ENCODE measurements at regions not wholly inside any gene's neighbourhood (a gene's known extent, or its start where the extent isn't known, plus 50 kb on each side); places are given as distances from the start of the nearest gene placed in this dataset.
"Not testable (repeated sequence)": the region's sequence is repeated elsewhere in the genome, so short reads cannot be mapped to it uniquely, and the experiment has no call there.

DNA sequence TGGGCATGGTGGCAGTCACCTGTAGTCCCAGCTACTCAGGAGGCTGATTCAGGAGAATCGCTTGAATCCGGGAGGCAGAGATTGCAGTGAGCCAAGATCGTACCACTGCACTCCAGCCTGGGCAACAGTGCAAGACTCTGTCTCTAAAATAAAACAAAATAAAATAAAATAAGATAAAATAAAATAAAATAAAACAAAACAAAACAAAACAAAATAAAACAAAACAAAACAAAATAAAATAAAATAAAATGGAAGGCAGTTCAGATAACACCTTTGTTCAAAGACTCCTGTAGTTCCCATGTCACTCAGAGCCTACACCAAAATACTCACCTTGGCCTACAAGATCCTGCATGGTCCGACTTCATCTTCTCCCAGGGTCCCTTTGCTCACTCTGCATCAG lies 61.3 kb downstream of the SYF2 start:
- H3K9me3 Mint-ChIP-seq; H3K4me1 Mint-ChIP-seq; ATAC-seq (replicated peaks; ENCODE audit: extremely low read depth, poor library complexity, severe bottlenecking); DNase-seq (ENCODE audit: low spot score in 2 of 2); H3K27ac Mint-ChIP-seq (ENCODE audit: low read depth); H3K27me3 Mint-ChIP-seq; H3K36me3 Mint-ChIP-seq (ENCODE audit: insufficient read depth); H3K4me3 Mint-ChIP-seq: not testable (repeated sequence)

DNA sequence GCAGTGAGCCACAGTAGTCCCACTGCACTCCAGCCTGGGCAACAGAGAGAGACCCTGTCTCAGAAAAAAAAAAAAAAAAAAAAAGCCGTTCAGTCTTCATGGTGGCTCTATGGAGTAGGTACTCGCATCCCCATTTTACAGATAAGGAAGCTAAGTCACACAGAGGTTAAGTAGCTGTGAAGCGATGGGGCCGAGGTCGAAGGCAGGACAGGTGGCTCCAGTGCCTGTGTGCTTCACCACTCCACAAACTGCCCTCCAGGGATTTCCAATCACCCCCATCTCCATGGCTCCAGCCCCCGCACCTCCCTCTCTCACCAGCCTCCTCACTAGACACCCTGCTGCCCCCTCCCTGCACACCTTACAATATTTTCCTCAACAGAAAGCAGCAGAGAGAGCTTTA lies 61.9 kb downstream of the SYF2 start:
- DNase-seq (ENCODE audit: low spot score in 2 of 2) (no peak), ATAC-seq (replicated peaks; ENCODE audit: extremely low read depth, poor library complexity, severe bottlenecking) (no peak)
- Mint-ChIP-seq H3K27me3 (no peaks in the 10 kb centered on the region), H3K9me3 (peaks cover 6% of the 10 kb centered on the region), H3K4me1 (no peaks in the 10 kb centered on the region), H3K4me3 (no peak overlapping the region), H3K27ac (ENCODE audit: low read depth) (no peak overlapping the region), H3K36me3 (ENCODE audit: insufficient read depth) (no peaks in the 10 kb centered on the region)

DNA sequence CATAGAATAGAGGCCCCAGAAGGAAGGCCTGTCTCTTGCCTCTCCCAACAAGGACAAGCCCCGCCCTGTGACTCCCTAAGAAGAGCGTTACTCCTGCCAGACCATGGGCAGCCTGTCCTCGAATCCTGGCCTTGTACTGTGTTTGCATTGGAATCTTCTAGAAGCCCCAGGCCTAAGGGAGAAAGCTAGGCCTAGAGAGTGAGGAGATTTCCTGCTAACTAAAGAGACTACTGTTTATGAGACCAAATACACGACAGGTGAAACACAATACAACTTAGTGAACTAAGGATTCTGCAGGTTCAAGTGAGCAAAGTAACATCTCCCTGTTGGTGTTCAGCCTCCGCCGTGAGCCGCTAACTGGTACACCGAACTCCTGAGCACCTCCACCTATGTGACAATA lies 62.7 kb downstream of the SYF2 start:
- Mint-ChIP-seq H3K4me3 (no peak overlapping the region), H3K27me3 (no peaks in the 10 kb centered on the region), H3K27ac (ENCODE audit: low read depth) (no peak overlapping the region), H3K9me3 (peaks cover 6% of the 10 kb centered on the region), H3K36me3 (ENCODE audit: insufficient read depth) (no peaks in the 10 kb centered on the region), H3K4me1 (no peaks in the 10 kb centered on the region)
- DNase-seq (ENCODE audit: low spot score in 2 of 2) (no peak), ATAC-seq (replicated peaks; ENCODE audit: extremely low read depth, poor library complexity, severe bottlenecking) (no peak)

DNA sequence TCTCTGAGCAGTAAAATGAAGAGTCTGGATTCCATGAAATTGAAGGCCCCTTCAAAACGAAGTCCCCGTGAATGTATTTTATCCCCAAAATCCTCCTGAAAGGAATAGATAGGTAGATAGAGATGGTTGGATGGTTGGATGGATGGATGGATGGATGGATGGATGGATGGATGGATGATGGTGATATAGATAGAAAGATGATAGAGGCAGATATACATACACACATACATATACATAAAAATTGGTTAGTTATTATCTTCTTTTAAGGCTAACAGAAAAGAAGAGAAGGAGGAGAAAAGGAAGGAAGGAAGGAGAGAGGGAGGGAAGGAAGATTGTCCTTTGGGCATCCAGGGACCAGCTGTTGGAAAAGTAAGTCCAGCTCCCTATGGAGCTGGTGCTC lies 63.1 kb downstream of the SYF2 start:
- no peak overlapping the region for H3K27ac Mint-ChIP-seq (ENCODE audit: low read depth)
- no peak for ATAC-seq (replicated peaks; ENCODE audit: extremely low read depth, poor library complexity, severe bottlenecking)
- H3K27me3 Mint-ChIP-seq = no peaks in the 10 kb centered on the region
- H3K4me1 Mint-ChIP-seq = no peaks in the 10 kb centered on the region
- no peak for DNase-seq (ENCODE audit: low spot score in 2 of 2)
- no peak overlapping the region for H3K4me3 Mint-ChIP-seq
- H3K9me3 Mint-ChIP-seq = peaks cover 6% of the 10 kb centered on the region
- no peaks in the 10 kb centered on the region for H3K36me3 Mint-ChIP-seq (ENCODE audit: insufficient read depth)

DNA sequence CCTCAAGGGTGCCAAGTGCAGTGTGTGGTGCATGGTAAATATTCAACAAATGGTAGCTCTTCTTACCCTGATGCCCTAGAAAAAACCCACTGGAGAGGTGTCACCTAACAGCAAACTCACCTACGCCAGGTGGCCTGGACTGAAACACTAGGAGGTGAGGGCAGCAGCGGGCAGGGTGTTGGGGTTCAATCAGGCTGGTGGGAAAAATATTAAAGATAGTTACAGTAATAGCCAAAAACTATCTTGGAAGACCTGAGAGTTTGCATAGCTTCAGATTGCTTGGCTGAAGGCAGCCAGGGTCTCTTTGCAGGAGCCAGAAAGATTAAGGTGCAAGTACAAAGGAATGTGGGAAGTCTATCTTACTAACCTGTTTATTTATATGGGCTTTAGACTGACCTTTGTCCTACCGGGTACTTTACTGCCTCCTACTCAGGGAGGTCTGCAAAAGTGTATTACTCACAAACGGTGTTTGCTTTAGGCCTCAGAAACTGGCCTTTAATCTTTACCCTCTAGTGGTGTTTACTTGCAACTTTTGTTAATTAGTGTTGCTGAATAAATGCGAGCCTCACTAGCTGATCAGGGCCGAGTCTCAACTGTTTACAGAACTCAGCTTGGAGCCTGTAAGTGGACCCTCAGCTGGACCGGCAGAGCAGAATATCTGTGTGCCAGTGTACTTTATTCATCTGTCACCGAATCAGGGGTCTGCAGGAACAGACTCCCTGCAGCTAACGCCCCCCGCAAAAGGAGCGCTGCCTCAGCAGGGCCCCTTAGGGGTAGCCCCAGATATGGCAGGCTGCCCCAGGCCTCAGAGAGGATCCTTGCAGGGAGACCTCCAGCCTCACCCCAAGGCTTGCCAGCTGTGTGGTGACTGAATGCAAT lies 63.9 kb downstream of the SYF2 start:
- Mint-ChIP-seq H3K27me3 (no peaks in the 10 kb centered on the region), H3K4me1 (no peaks in the 10 kb centered on the region), H3K4me3 (no peak overlapping the region), H3K27ac (ENCODE audit: low read depth) (no peak overlapping the region), H3K9me3 (peaks cover 6% of the 10 kb centered on the region), H3K36me3 (ENCODE audit: insufficient read depth) (no peaks in the 10 kb centered on the region)
- DNase-seq (ENCODE audit: low spot score in 2 of 2) = no peak
- no peak for ATAC-seq (replicated peaks; ENCODE audit: extremely low read depth, poor library complexity, severe bottlenecking)

DNA sequence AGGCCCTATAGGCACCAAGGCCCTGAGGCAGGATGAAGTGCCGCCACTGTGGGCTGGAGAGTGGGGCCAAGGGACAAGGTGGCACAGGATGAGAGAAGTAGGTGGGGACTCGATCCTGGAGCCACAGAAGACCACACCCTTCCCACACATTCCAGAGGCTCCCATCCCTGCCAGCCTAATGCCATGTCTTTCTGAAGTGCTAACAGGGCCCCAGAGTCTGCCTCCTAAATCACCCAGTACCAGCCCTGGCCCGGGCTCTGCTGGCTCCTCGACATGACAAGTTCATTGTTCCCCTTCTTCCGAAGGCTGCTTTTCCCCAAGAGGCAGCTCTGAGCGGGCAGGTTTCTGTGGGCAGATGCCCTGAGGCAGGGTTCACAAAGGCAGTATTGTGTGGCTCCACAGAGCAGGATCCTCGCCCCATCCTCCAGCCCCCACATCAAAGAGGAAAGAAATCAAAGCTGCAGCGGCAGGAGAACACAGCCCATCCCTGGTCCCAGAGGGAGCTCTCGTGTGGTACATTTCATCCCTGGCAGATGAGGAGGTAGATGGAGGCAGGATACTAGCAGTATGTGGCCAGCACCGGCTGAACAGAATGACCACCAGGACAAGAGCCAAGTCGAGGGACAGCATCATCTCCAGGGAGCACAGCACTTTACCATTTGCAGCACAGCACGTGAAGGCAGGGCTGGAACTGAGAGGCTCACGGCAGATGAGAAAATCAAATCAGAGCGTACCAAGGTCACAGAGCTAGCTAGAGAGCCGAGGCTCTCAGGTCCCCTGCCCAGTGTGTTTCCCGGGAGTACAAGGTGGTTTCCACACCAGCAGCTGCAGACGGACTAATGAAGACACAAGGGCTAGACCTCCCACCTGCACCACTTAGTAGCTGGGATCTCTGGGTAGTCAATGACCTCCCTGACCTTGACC lies 64.8 kb downstream of the SYF2 start:
- Mint-ChIP-seq H3K27ac (ENCODE audit: low read depth) (no peak overlapping the region), H3K4me1 (no peaks in the 10 kb centered on the region), H3K9me3 (peaks cover 6% of the 10 kb centered on the region), H3K27me3 (no peaks in the 10 kb centered on the region), H3K36me3 (ENCODE audit: insufficient read depth) (no peaks in the 10 kb centered on the region), H3K4me3 (no peak overlapping the region)
- DNase-seq (ENCODE audit: low spot score in 2 of 2) = no peak
- ATAC-seq (replicated peaks; ENCODE audit: extremely low read depth, poor library complexity, severe bottlenecking) = no peak

DNA sequence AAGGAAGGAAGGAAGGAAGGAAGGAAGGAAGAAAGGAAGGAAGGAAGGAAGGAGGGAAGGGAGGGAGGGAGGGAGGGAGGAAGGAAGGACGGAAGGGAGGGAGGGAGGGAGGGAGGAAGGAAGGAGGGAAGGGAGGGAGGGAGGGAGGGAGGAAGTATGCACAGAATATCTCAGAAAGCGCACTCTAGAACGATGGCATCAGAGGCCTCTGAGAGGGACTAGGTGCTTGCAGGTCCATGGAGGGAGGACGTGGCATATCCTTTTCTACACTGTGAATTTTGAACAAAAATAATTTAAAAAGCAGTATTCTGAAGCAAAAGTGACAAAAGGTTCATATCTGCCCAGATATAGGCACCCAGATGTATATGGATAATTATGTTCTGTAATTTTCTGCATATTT lies 65.5 kb downstream of the SYF2 start:
- ATAC-seq (replicated peaks; ENCODE audit: extremely low read depth, poor library complexity, severe bottlenecking) (no peak), DNase-seq (ENCODE audit: low spot score in 2 of 2) (no peak)
- Mint-ChIP-seq H3K27ac (ENCODE audit: low read depth) (no peak overlapping the region), H3K36me3 (ENCODE audit: insufficient read depth) (no peaks in the 10 kb centered on the region), H3K9me3 (peaks cover 6% of the 10 kb centered on the region), H3K27me3 (no peaks in the 10 kb centered on the region), H3K4me1 (no peaks in the 10 kb centered on the region), H3K4me3 (no peak overlapping the region)

DNA sequence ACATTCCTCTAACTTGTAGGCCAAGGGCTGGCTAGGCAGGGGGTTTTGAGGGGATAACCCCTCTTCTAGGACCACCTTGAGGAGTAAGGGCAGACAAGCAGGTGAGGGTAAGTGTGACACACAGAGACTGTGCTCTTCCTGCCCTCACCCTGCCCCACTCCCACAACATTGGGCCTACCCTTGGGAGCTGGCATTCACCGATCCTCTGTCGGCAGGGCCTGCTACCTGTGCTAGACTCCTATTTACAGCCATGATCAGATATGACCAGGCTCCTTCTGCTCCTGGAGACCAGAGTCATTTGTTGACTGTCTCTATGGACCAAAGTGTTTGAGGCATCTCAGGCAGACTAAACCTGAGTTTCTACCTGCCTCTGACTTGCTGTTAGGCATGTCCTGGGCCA lies 68.3 kb downstream of the SYF2 start:
- no peak overlapping the region for H3K27ac Mint-ChIP-seq (ENCODE audit: low read depth)
- H3K27me3 Mint-ChIP-seq = peaks cover 22% of the 10 kb centered on the region
- no peak overlapping the region for H3K4me3 Mint-ChIP-seq
- DNase-seq (ENCODE audit: low spot score in 2 of 2) (no peak), ATAC-seq (replicated peaks; ENCODE audit: extremely low read depth, poor library complexity, severe bottlenecking) (no peak)
- no peaks in the 10 kb centered on the region for H3K36me3 Mint-ChIP-seq (ENCODE audit: insufficient read depth)
- no peaks in the 10 kb centered on the region for H3K4me1 Mint-ChIP-seq
- H3K9me3 Mint-ChIP-seq = peaks cover 6% of the 10 kb centered on the region

DNA sequence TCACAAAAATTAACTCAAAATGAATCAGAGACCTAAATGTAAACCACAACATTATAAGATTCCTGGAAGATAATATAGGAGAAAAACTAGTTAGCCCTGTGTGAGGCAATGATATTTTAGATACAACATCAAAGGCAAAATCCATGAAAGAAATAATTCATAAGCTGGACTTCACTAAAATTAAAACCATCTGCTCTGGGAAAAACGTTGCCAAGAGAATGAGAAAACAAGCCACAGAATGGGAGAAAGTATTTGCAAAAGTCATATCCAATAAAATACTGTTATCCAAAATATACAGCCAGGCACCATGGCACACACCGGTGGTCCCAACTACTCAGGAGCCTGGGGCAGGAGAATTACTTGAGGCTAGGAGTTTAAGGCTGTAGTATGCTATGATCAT lies 70.3 kb downstream of the SYF2 start:
- peaks cover 31% of the 10 kb centered on the region for H3K27me3 Mint-ChIP-seq
- ATAC-seq (replicated peaks; ENCODE audit: extremely low read depth, poor library complexity, severe bottlenecking) (no peak), DNase-seq (ENCODE audit: low spot score in 2 of 2) (no peak)
- no peak overlapping the region for H3K4me3 Mint-ChIP-seq
- no peak overlapping the region for H3K27ac Mint-ChIP-seq (ENCODE audit: low read depth)
- no peaks in the 10 kb centered on the region for H3K36me3 Mint-ChIP-seq (ENCODE audit: insufficient read depth)
- peaks cover 6% of the 10 kb centered on the region for H3K9me3 Mint-ChIP-seq
- no peaks in the 10 kb centered on the region for H3K4me1 Mint-ChIP-seq

DNA sequence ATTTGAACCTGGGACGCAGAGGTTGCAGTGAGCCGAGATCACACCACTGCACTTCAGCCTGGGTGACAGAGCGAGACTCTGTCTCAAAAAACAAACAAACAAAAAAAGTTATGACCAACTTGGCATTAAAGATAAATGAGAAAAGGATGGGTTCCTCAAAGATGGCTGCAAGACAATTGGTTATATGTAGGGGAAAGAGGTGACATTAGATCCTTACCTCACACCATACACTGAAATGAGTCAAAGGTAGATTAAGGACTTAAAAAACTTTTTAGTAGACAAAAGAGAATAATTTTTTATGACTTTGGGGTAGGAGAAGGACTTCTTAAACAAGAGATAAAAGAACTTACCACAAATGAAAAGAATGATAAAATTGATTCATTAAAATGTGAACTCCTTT lies 74.5 kb downstream of the SYF2 start:
- Mint-ChIP-seq H3K27ac (ENCODE audit: low read depth) (no peak overlapping the region), H3K27me3 (peaks cover 55% of the 10 kb centered on the region), H3K4me1 (no peaks in the 10 kb centered on the region), H3K9me3 (no peaks in the 10 kb centered on the region), H3K4me3 (no peak overlapping the region), H3K36me3 (ENCODE audit: insufficient read depth) (no peaks in the 10 kb centered on the region)
- ATAC-seq (replicated peaks; ENCODE audit: extremely low read depth, poor library complexity, severe bottlenecking) (no peak), DNase-seq (ENCODE audit: low spot score in 2 of 2) (no peak)

DNA sequence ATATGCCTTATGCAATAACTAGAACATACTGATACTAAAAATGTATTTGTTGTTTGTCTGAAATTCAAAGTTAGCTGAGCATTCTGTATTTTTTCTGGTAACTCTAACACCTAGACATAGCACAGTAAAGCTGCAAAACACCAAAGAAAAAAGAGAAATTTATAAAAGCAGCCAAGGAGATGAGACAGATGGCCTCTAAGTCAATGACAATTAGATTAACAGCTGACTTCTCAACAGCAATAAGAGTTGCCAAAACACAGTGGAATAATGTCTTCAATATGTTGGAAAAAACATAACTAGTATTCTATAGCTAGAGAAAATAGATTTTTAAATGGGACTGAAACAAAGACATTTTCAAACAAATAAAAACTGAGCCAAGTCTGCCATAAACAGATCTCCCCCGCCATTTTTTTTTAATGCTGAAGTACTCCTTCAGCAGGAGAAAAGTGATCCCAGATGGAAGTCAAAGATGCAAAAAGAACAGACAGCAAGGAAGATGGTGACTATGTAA lies 81.3 kb downstream of the SYF2 start:
- peaks cover 67% of the 10 kb centered on the region for H3K27me3 Mint-ChIP-seq
- no peak for ATAC-seq (replicated peaks; ENCODE audit: extremely low read depth, poor library complexity, severe bottlenecking)
- no peak overlapping the region for H3K4me3 Mint-ChIP-seq

DNA sequence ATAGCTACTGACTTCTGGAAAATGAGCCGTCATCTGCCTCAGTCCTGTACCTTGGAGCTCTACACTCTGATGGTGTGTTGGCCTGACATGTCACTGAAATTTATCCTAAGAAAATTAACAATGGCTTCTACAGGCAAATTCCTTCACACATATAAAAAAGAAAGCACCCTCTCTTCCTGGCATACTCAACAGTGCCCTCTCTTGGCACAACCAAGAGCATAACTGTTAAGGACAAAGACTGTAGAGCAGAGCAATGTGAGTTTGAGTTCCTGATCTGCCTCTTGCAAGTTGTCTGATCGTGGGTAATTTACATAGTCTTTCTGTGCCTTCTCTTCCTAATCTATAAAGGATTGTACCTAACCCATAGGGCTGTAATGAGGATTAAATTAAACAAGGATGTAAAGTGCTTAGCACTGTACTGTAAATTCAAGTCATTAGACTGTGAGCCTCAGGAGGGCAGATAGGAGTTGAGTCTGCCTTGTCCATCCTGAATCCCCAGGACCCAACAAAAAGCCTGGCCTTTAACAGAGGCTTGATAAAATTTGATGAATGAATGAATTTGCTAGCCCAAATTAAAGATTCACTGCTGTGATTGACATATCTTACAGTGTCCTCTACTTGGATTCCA lies 83.5 kb downstream of the SYF2 start:
- no peaks in the 10 kb centered on the region for H3K9me3 Mint-ChIP-seq
- ATAC-seq (replicated peaks; ENCODE audit: extremely low read depth, poor library complexity, severe bottlenecking) = peak; percentile 36
- peak in 1 of 2 donors; percentile 22 for DNase-seq (ENCODE audit: low spot score in 2 of 2)
- H3K27ac Mint-ChIP-seq (ENCODE audit: low read depth) = no peak overlapping the region
- H3K4me3 Mint-ChIP-seq = no peak overlapping the region
- peaks cover 53% of the 10 kb centered on the region for H3K27me3 Mint-ChIP-seq
- no peaks in the 10 kb centered on the region for H3K36me3 Mint-ChIP-seq (ENCODE audit: insufficient read depth)
- peaks cover 8% of the 10 kb centered on the region for H3K4me1 Mint-ChIP-seq

More for the DNA sequence above, 81.3 kb downstream of the SYF2 start:
- H3K36me3 Mint-ChIP-seq (ENCODE audit: insufficient read depth) = no peaks in the 10 kb centered on the region
- H3K4me1 Mint-ChIP-seq = peaks cover 8% of the 10 kb centered on the region
- H3K27ac Mint-ChIP-seq (ENCODE audit: low read depth) = no peak overlapping the region
- no peaks in the 10 kb centered on the region for H3K9me3 Mint-ChIP-seq
- no peak for DNase-seq (ENCODE audit: low spot score in 2 of 2)
